ENCODE measurements at regions not wholly inside any gene's neighbourhood (a gene's known extent, or its start where the extent isn't known, plus 50 kb on each side); places are given as distances from the start of the nearest gene placed in this dataset.

- TF ChIP-seq POLR2AphosphoS5 (IDR thresholded peaks at IDR 0.05) (no peak), CTCF (IDR thresholded peaks at IDR 0.05) (no peak)
These were observed 120.5 kb downstream of the LTN1 start for GRCh38 chr21:28872218-28872617.

All from suprapubic skin (tissue), 3 donors.